Panc1 (cell line): ENCODE measurements at regions not wholly inside any gene's neighbourhood (a gene's known extent, or its start where the extent isn't known, plus 50 kb on each side); places are given as distances from the start of the nearest gene placed in this dataset.

ENCODE experiments used
- CTCF ChIP-seq: fragments of 450-650 bp; IDR thresholded peaks from 2 replicates; pipeline ENCODE4 v1.5.1; 2017; ENCODE audit warnings: mild to moderate bottlenecking
- TCF7L2 ChIP-seq: IDR thresholded peaks from 2 replicates; pipeline ENCODE4 v1.6.1; 2011; ENCODE audit warnings: mild to moderate bottlenecking, low read depth, low read length, inconsistent platforms

GRCh38 chr18:67142604-67143003, 373.9 kb downstream of the DSEL start:
- TF ChIP-seq CTCF: no peak
- no peak for TF ChIP-seq TCF7L2
